Colonic mucosa (tissue), 4 donors: ENCODE measurements at regions not wholly inside any gene's neighbourhood (a gene's known extent, or its start where the extent isn't known, plus 50 kb on each side); places are given as distances from the start of the nearest gene placed in this dataset.

Experiments used
- DNase-seq: peaks from one replicate; pipeline ENCODE4 v3.0.0-alpha.2; 2020
- H3K27ac ChIP-seq: fragments of 200-600 bp; one replicate; pipeline ENCODE4 v1.8.0; 2021
- H3K27me3 ChIP-seq: fragments of 200-600 bp; one replicate; pipeline ENCODE4 v1.8.0; 2021
- H3K36me3 ChIP-seq: fragments of 200-600 bp; one replicate; pipeline ENCODE4 v1.8.0; 2021
- H3K4me1 ChIP-seq: fragments of 200-600 bp; one replicate; pipeline ENCODE4 v1.8.0; 2021; ENCODE audit warnings: mild to moderate bottlenecking
- H3K4me3 ChIP-seq: fragments of 200-600 bp; one replicate; pipeline ENCODE4 v1.8.0; 2021
- H3K9ac ChIP-seq, 2 donors: one replicate each; pipeline ENCODE4 v1.7.0; 2013; ENCODE audit warnings: control low read depth in 2 of 2, low read depth in 2 of 2, low read length in 2 of 2
- H3K9me3 ChIP-seq: fragments of 200-600 bp; one replicate; pipeline ENCODE4 v1.8.0; 2021
- intact Hi-C: fragments of 100-400 bp; cut with DNase I; formaldehyde crosslinking; loops from one replicate; pipeline ENCODE4 v1.14.1; 2022
- TF ChIP-seq, protein P1 (sequence below): fragments of 200-600 bp; IDR thresholded peaks from one replicate; pipeline ENCODE4 v1.8.0; 2022; ENCODE audit warnings: antibody characterized with exemption, mild to moderate bottlenecking
- donor health status: healthy.
- donor health status: DM: no; HTN: no; CAD: no.
- donor health status: DM: no; HTN: no; CAD: no.

GRCh38 chr13:34772206-34772605 is 169.9 kb upstream of the NBEA start:
- intact Hi-C loops = no loop called here
- Histone ChIP-seq H3K4me1 (no peaks in the 10 kb centered on the region), H3K36me3 (no peaks in the 10 kb centered on the region), H3K9me3 (no peaks in the 10 kb centered on the region), H3K27me3 (no peaks in the 10 kb centered on the region), H3K4me3 (no peak overlapping the region), H3K9ac (no peak overlapping the region), H3K27ac (no peak overlapping the region)
- no peak for DNase-seq
- TF ChIP-seq, protein P1, sequence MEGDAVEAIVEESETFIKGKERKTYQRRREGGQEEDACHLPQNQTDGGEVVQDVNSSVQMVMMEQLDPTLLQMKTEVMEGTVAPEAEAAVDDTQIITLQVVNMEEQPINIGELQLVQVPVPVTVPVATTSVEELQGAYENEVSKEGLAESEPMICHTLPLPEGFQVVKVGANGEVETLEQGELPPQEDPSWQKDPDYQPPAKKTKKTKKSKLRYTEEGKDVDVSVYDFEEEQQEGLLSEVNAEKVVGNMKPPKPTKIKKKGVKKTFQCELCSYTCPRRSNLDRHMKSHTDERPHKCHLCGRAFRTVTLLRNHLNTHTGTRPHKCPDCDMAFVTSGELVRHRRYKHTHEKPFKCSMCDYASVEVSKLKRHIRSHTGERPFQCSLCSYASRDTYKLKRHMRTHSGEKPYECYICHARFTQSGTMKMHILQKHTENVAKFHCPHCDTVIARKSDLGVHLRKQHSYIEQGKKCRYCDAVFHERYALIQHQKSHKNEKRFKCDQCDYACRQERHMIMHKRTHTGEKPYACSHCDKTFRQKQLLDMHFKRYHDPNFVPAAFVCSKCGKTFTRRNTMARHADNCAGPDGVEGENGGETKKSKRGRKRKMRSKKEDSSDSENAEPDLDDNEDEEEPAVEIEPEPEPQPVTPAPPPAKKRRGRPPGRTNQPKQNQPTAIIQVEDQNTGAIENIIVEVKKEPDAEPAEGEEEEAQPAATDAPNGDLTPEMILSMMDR = no peak

GRCh38 chr13:34772881-34773280 is 169.2 kb upstream of the NBEA start:
- Histone ChIP-seq H3K27me3 (no peaks in the 10 kb centered on the region), H3K36me3 (no peaks in the 10 kb centered on the region), H3K4me3 (no peak overlapping the region), H3K9ac (no peak overlapping the region), H3K9me3 (no peaks in the 10 kb centered on the region), H3K27ac (no peak overlapping the region), H3K4me1 (no peaks in the 10 kb centered on the region)
- intact Hi-C loops = no loop called here
- DNase-seq = no peak
- TF ChIP-seq, protein P1 = no peak

DNA sequence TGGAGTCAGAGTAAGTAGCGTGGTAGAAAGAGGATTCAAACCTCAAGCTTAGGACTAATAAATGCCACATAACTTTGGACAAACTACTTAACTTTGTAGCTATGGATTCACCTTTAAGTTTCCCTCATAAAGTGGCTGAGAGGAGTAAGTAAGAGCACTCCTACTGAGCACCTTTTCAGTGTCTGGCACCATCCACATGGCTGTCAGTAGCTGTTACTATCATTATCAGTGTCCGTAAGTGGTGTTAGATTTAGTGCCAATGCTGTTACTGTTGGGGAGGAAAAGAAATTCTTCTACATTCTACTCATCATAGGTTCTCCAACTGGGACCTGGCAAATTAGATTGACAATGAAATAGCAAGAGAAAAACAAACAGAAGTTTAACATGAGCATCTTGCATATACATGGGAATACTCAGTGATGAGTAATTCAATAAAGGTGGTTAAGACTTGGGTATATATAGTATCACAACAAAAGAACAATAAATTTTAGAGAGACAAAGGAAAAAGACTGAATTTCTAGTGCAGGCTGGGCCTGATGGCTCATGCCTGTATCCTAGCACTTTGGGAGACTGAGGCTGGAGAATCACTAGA is 165.6 kb upstream of the NBEA start:
- Histone ChIP-seq H3K27ac (no peak overlapping the region), H3K4me3 (no peak overlapping the region), H3K4me1 (no peaks in the 10 kb centered on the region), H3K36me3 (no peaks in the 10 kb centered on the region), H3K27me3 (no peaks in the 10 kb centered on the region), H3K9ac (no peak overlapping the region), H3K9me3 (no peaks in the 10 kb centered on the region)
- DNase-seq = no peak
- TF ChIP-seq, protein P1 = no peak
- intact Hi-C loops = no loop called here

DNA sequence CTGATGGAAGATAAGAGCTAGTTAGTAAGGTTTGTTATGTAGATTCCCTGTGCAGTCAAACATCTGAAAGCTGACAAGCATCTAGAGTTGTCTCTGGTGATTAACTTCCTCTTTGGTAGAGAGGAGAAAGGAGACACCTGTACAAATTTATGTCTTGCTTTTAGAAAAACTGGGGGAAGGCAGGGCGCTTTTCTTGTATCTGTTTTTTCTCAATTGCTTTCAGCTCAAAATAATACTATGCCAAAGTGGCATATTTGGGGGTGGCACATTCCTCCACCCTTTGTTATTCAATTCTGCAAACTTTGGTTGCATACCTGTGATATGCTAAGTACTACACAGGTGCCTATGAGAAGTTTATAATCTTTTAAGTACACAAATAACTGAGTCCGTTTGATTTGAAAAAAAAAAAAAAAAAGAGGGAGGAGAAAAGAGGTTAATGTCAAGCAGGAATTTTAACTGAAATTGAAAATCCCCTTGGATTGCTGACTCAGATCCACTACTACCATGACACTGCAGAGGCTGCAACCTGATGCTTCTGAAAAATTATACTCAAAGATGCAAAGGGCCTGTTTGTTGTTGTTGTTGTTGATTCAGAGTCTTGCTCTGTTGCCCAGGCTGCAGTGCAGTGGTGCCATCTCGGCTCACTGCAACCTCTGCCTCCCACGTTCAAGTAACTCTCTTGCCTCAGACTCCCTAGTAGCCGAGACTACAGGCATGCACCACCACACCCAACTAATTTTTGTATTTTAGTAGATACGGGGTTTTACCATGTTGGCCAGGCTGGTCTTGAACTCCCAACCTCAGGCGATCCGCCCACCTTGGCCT is 164.8 kb upstream of the NBEA start:
- no peak overlapping the region for H3K27ac ChIP-seq
- TF ChIP-seq, protein P1 = no peak

GRCh38 chr13:34777914-34778303 is 164.2 kb upstream of the NBEA start:
- no peak overlapping the region for H3K4me3 ChIP-seq
- H3K9me3 ChIP-seq = no peaks in the 10 kb centered on the region
- no peak for DNase-seq
- no peak overlapping the region for H3K9ac ChIP-seq
- H3K4me1 ChIP-seq = no peaks in the 10 kb centered on the region
- no peaks in the 10 kb centered on the region for H3K27me3 ChIP-seq
- intact Hi-C loops = no loop called here
- H3K36me3 ChIP-seq = no peaks in the 10 kb centered on the region
- TF ChIP-seq, protein P1 = no peak
- no peak overlapping the region for H3K27ac ChIP-seq

More for the DNA sequence above, 164.8 kb upstream of the NBEA start:
- Histone ChIP-seq H3K36me3 (no peaks in the 10 kb centered on the region), H3K4me1 (no peaks in the 10 kb centered on the region), H3K9ac (no peak overlapping the region), H3K4me3 (no peak overlapping the region), H3K27me3 (no peaks in the 10 kb centered on the region), H3K9me3 (no peaks in the 10 kb centered on the region)
- no peak for DNase-seq
- intact Hi-C loops = no loop called here
